Suprapubic skin (tissue), 4 donors: ENCODE measurements at regions not wholly inside any gene's neighbourhood (a gene's known extent, or its start where the extent isn't known, plus 50 kb on each side); places are given as distances from the start of the nearest gene placed in this dataset.

Experiments
- DNase-seq, 2 donors: peaks; one replicate each; pipeline ENCODE4 v3.0.0-alpha.2; 2019; ENCODE audit warnings: low spot score in 2 of 2
- H3K27ac ChIP-seq: fragments of 200-600 bp; sonication (generic); one replicate; pipeline ENCODE4 v1.5.1; 2019
- H3K27me3 ChIP-seq: fragments of 200-600 bp; sonication (generic); one replicate; pipeline ENCODE4 v1.5.1; 2019
- H3K36me3 ChIP-seq: fragments of 200-600 bp; sonication (generic); one replicate; pipeline ENCODE4 v1.5.1; 2019
- H3K4me1 ChIP-seq: fragments of 200-600 bp; sonication (generic); one replicate; pipeline ENCODE4 v1.5.1; 2019
- H3K4me3 ChIP-seq: fragments of 200-600 bp; sonication (generic); one replicate; pipeline ENCODE4 v1.5.1; 2019; ENCODE audit warnings: mild to moderate bottlenecking
- H3K9me3 ChIP-seq: fragments of 200-600 bp; sonication (generic); one replicate; pipeline ENCODE4 v1.5.1; 2019
- EP300 ChIP-seq: sonication (generic); formaldehyde crosslinking; IDR thresholded peaks from one replicate; pipeline ENCODE4 v1.6.1; 2017; ENCODE audit warnings: antibody characterized with exemption
- POLR2A ChIP-seq, 2 donors: fragments of 450-650 bp; IDR thresholded peaks; one replicate each; pipeline ENCODE4 v1.6.1; 2017; ENCODE audit warnings: antibody characterized with exemption in 2 of 2, mild to moderate bottlenecking in 2 of 2, moderate library complexity in 2 of 2
- POLR2AphosphoS5 ChIP-seq, 3 donors: sonication (generic); formaldehyde crosslinking; IDR thresholded peaks; one replicate each; pipeline ENCODE4 v1.6.1; 2017; ENCODE audit warnings: antibody characterized with exemption in 3 of 3
- WGBS: methylation state at CpG from one replicate; pipeline ENCODE4 v1.1.5; 2018; 5-methylcytosine and 5-hydroxymethylcytosine counted together
- TF ChIP-seq, protein P1 (sequence below), 2 donors: fragments of 200-600 bp in 1 of 2; fragments of 450-650 bp in 1 of 2; sonication (generic) in 1 of 2; IDR thresholded peaks; one replicate each; pipeline ENCODE4 v1.5.1; 2016 to 2019; ENCODE audit warnings: antibody characterized with exemption in 2 of 2, mild to moderate bottlenecking in 1 of 2, moderate library complexity in 1 of 2

DNA sequence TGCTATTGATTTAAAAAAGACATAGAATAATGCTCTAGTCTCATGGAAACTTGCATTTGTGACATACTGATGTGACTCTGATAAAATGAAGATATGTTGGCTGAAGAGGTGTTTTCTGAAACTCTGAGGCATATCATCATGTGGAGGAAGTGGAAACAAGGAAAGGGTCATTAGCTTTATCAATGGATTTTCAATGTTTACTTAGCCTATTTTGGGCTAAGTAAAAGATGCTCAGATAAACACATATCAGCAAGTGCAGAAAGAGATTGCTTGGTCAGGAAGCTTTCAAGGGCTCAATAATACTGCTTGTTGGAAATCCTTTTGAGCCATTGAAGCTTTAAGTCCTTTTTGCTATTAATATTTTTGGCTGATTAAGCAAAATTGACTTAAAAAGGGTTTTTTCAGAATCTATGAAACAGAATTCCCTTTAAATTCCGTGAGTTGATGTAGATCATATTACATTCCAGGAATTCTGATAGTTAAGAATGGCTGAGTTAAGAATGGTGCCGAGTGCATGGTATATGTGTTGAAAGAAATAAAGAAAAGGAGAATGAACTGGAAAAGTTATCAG, 952.8 kb upstream of the SPRY2 start:
- Histone ChIP-seq H3K4me1 (no peaks in the 10 kb centered on the region), H3K27me3 (no peaks in the 10 kb centered on the region), H3K27ac (no peak overlapping the region), H3K4me3 (no peak overlapping the region), H3K36me3 (no peaks in the 10 kb centered on the region), H3K9me3 (no peaks in the 10 kb centered on the region)
- DNase-seq, result no peak
- WGBS, result 57% methylated on average over 2 of the region's 2 CpGs
- TF ChIP-seq POLR2AphosphoS5 (IDR thresholded peaks at IDR 0.05) (no peak), POLR2A (IDR thresholded peaks at IDR 0.05) (no peak), EP300 (no peak)
- TF ChIP-seq, protein P1, sequence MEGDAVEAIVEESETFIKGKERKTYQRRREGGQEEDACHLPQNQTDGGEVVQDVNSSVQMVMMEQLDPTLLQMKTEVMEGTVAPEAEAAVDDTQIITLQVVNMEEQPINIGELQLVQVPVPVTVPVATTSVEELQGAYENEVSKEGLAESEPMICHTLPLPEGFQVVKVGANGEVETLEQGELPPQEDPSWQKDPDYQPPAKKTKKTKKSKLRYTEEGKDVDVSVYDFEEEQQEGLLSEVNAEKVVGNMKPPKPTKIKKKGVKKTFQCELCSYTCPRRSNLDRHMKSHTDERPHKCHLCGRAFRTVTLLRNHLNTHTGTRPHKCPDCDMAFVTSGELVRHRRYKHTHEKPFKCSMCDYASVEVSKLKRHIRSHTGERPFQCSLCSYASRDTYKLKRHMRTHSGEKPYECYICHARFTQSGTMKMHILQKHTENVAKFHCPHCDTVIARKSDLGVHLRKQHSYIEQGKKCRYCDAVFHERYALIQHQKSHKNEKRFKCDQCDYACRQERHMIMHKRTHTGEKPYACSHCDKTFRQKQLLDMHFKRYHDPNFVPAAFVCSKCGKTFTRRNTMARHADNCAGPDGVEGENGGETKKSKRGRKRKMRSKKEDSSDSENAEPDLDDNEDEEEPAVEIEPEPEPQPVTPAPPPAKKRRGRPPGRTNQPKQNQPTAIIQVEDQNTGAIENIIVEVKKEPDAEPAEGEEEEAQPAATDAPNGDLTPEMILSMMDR (IDR thresholded peaks at IDR 0.05), result no peak

DNA sequence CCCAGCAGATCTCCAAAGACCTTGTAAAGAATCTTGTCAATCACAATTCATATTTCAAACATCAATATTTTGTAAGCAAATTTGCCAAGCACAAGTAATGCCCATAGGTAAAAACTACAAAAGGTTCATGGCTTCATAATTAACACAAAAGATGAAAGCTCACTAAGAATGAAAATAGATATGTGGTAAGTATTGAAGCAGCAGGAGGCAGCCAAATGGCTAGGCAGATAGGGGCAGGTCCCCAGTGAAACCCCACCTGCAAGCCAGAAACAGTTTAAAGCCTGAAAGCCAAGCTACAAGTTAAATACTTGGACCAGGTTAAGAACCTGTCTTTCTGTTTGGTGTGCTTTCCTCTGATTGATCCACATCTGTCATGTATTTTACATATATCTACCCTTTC, 942.6 kb upstream of the SPRY2 start:
- Histone ChIP-seq H3K27me3 (no peaks in the 10 kb centered on the region), H3K36me3 (no peaks in the 10 kb centered on the region), H3K4me3 (no peak overlapping the region), H3K4me1 (no peaks in the 10 kb centered on the region), H3K9me3 (peaks cover 3% of the 10 kb centered on the region), H3K27ac (no peak overlapping the region)
- DNase-seq, result no peak
- TF ChIP-seq POLR2A (IDR thresholded peaks at IDR 0.05) (no peak), EP300 (no peak), POLR2AphosphoS5 (IDR thresholded peaks at IDR 0.05) (no peak)
- TF ChIP-seq, protein P1 (IDR thresholded peaks at IDR 0.05), result no peak

DNA sequence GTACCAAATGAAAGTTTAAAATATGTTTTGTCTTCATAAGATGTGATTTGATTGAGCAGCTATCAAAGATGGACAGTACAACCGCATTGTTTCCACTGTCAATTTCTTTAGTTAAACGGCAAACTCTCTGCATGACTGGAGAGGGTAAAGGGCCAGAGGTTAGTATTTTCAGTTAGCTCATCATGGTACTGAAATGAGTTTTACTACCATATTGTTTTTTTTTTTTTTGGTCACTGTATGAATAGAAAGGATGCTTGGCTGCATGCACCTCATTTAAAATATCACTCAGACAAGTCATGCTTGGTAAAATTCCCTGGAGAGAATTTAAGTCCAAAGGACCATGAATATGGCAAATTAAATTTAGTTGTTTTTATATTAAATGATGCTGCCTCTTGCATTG, 942.1 kb upstream of the SPRY2 start:
- H3K36me3 ChIP-seq, result no peaks in the 10 kb centered on the region
- no peaks in the 10 kb centered on the region for H3K27me3 ChIP-seq
- H3K27ac ChIP-seq, result no peak overlapping the region
- H3K4me3 ChIP-seq, result no peak overlapping the region
- no peak for DNase-seq
- no peak for TF ChIP-seq EP300
- no peak for TF ChIP-seq POLR2A (IDR thresholded peaks at IDR 0.05)
- TF ChIP-seq POLR2AphosphoS5 (IDR thresholded peaks at IDR 0.05), result no peak
- TF ChIP-seq, protein P1 (IDR thresholded peaks at IDR 0.05), result no peak
- H3K4me1 ChIP-seq, result no peaks in the 10 kb centered on the region
- 94% methylated on average over 2 of the region's 2 CpGs for WGBS
- H3K9me3 ChIP-seq, result peaks cover 3% of the 10 kb centered on the region

DNA sequence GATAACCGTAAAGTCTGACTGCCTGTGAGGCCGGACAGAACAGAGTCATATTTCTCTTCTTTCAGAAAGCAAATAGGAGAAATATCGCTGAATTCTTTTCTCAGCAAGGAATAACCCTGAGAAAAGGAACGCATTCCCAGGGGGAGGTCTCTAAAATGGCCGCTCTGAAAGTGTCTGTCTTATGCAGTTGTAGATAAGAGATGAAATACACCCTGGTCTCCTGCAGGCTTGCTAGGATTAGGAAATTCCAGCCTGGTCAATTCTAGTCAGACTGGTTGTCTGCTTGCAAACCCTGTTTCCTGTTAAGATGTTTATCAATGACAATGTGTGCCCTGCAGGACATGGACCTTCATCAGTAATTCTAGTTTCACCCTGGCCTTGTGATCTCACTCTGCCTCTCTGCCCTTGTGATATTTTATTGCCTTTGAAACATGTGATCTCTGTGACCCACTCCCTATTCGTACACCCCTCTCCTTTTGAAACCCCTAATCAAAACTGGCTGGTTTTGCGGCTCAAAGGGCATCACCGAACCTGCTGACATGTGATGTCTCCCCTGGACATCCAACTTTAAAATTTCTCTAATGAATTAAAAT, 934.8 kb upstream of the SPRY2 start:
- Histone ChIP-seq H3K27me3 (no peaks in the 10 kb centered on the region), H3K4me1 (no peaks in the 10 kb centered on the region), H3K36me3 (no peaks in the 10 kb centered on the region), H3K9me3 (no peaks in the 10 kb centered on the region), H3K27ac (no peak overlapping the region), H3K4me3 (no peak overlapping the region)
- WGBS, result 75% methylated on average over 8 of the region's 8 CpGs
- DNase-seq, result no peak
- TF ChIP-seq, protein P1 (IDR thresholded peaks at IDR 0.05), result no peak
- TF ChIP-seq POLR2A (IDR thresholded peaks at IDR 0.05) (no peak), POLR2AphosphoS5 (IDR thresholded peaks at IDR 0.05) (no peak), EP300 (no peak)

DNA sequence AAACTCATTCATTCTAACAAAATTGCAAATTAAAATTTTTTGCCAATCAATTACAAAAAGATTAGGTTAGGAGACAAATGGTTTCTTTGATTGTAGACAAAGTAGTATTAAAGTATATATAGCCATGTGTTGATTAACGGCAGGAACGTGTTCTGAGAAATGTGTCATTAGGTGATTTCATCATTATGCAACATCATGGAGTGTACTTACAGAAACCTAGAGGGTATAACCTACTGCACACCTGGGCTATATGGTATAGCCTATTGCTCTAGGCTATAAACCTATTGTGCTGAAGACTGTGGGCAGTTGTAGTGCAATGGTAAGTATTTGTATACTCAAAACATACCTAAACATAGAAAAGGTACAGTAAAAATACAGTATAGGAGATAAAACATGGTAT, 906.8 kb upstream of the SPRY2 start:
- 79% methylated on average over 2 of the region's 2 CpGs for WGBS
- Histone ChIP-seq H3K4me1 (no peaks in the 10 kb centered on the region), H3K36me3 (no peaks in the 10 kb centered on the region), H3K9me3 (no peaks in the 10 kb centered on the region), H3K27me3 (no peaks in the 10 kb centered on the region), H3K4me3 (no peak overlapping the region), H3K27ac (no peak overlapping the region)
- no peak for DNase-seq
- TF ChIP-seq POLR2AphosphoS5 (IDR thresholded peaks at IDR 0.05) (no peak), POLR2A (IDR thresholded peaks at IDR 0.05) (no peak), EP300 (no peak)
